ENCODE measurements at regions not wholly inside any gene's neighbourhood (a gene's known extent, or its start where the extent isn't known, plus 50 kb on each side); places are given as distances from the start of the nearest gene placed in this dataset.

DNA sequence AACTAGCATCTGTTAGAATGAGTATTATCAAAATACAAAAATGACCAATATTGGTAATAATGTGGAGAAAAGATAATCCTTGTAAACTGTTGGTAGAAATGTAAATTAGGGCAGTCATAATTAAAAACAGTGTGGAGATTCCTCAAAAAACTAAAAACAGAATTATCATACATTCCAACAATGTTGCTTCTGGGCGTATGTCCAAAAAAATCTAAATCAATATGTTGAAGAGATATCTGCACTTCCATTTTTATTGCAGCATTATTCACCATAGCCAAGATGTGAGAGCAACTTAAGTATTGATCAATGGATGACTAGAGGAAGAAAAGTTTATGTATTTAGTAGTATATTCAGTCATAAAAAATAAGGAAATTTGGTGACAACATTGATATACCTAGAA lies 59.8 kb upstream of the OR9G4 start:
- Histone ChIP-seq H3K4me1 (no peaks in the 10 kb centered on the region), H3K27ac (no peak overlapping the region), H3K4me3 (no peak overlapping the region), H3K36me3 (no peaks in the 10 kb centered on the region), H3K9me3 (no peaks in the 10 kb centered on the region), H3K27me3 (no peaks in the 10 kb centered on the region)
- in situ Hi-C loops (cut with MboI; ENCODE audit: low pct_ligation_motif_present in 1 of 4, low pct_unique_long_range_greater_than_20kb in 1 of 4, low sequenced_read_pairs in 3 of 4): no loop called here
- intact Hi-C loops (cut with DNase I; ENCODE audit: low total_unique reads): no loop called here
- no peak for DNase-seq
- TF ChIP-seq POLR2AphosphoS5 (IDR thresholded peaks at IDR 0.05) (no peak), EP300 (IDR thresholded peaks at IDR 0.05; ENCODE audit: low read depth) (no peak)
- TF ChIP-seq, protein P1, sequence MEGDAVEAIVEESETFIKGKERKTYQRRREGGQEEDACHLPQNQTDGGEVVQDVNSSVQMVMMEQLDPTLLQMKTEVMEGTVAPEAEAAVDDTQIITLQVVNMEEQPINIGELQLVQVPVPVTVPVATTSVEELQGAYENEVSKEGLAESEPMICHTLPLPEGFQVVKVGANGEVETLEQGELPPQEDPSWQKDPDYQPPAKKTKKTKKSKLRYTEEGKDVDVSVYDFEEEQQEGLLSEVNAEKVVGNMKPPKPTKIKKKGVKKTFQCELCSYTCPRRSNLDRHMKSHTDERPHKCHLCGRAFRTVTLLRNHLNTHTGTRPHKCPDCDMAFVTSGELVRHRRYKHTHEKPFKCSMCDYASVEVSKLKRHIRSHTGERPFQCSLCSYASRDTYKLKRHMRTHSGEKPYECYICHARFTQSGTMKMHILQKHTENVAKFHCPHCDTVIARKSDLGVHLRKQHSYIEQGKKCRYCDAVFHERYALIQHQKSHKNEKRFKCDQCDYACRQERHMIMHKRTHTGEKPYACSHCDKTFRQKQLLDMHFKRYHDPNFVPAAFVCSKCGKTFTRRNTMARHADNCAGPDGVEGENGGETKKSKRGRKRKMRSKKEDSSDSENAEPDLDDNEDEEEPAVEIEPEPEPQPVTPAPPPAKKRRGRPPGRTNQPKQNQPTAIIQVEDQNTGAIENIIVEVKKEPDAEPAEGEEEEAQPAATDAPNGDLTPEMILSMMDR (IDR thresholded peaks at IDR 0.05): no peak
- WGBS, 2 donors (ENCODE audit: low coverage in 1 of 2): 67 to 70% methylated on average over 1 of the region's 1 CpG

DNA sequence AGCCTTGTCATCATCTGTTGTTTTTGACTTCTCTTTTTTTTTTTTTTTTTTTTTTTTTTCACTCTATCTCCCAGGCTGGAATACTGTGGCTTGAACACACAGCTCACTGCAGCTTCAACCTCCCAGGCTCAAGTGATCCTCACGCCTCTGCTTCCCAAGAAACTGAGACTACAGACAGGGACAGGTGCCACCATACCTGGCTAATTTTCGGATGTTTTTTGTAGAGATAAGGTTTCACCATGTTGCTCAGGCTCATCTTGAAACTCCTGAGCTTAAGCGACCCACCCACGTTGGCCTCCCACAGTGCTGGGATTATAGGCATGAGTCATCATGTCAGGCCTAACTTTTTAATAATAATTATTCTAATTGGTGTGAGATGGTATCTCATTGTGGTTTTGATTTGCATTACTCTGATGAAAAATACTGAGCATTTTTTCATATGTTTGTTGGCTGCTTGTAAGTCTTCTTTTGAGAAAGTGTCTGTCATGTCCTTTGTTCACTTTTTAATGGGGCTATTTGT lies 51.3 kb upstream of the OR9G4 start:
- 83 to 100% methylated on average over 1 to 4 of the region's 4 CpGs for WGBS, 2 donors (ENCODE audit: low coverage in 1 of 2)
- no peak for DNase-seq
- Histone ChIP-seq H3K27me3 (no peaks in the 10 kb centered on the region), H3K4me1 (no peaks in the 10 kb centered on the region), H3K36me3 (no peaks in the 10 kb centered on the region), H3K27ac (no peak overlapping the region), H3K4me3 (no peak overlapping the region), H3K9me3 (no peaks in the 10 kb centered on the region)
- intact Hi-C loops (cut with DNase I; ENCODE audit: low total_unique reads) (no loop called here), in situ Hi-C loops (cut with MboI; ENCODE audit: low pct_ligation_motif_present in 1 of 4, low pct_unique_long_range_greater_than_20kb in 1 of 4, low sequenced_read_pairs in 3 of 4) (loop anchor here in 3 of 4 donors (25.0 kb wide), 3 partner anchors 187 to 862 kb away; partner anchors contain the start of genes OR5I1 (in 3 of the 3) and OR5M1 (in 1 of the 3))
- TF ChIP-seq POLR2A (IDR thresholded peaks at IDR 0.05): no peak
- TF ChIP-seq, protein P1 (IDR thresholded peaks at IDR 0.05): no peak
- TF ChIP-seq POLR2AphosphoS5 (IDR thresholded peaks at IDR 0.05): no peak

All from transverse colon (tissue), 4 donors.